ENCODE measurements at regions not wholly inside any gene's neighbourhood (a gene's known extent, or its start where the extent isn't known, plus 50 kb on each side); places are given as distances from the start of the nearest gene placed in this dataset.

DNA sequence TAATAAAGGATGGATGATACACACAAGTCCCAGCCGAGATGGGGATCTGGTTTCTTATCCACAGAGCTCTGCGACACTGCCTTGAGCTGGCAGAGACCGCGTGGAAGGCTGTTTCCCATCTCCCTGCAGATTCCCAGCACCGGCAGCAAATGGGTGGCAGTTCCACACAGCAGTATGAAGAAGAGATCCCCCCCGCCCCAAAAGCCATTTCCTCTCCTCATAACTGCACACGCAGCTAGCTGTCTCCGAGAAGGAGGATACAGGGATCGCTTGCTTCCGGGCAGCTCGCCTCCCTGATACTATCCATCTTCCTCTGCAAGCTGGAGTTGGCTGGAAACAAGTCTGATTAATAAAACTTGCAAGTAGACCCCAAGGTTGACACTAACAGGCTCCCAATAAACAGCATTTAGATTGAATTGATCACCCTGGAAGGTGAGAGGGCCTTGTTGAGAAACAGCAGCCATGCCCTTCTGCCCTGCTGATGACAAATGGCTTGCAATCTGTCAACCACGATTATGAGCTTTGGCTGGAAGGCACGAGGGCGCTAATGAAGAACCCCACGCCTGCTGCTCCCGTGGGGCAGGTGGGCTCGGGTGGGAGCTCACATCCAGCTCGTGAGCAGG is 642.3 kb downstream of the AJAP1 start:
- intact Hi-C loops (cut with DNase I) = no loop called here
- no peaks in the 10 kb centered on the region for H3K4me1 ChIP-seq
- TF ChIP-seq POLR2A (IDR thresholded peaks at IDR 0.05) = no peak
- TF ChIP-seq, protein P1, sequence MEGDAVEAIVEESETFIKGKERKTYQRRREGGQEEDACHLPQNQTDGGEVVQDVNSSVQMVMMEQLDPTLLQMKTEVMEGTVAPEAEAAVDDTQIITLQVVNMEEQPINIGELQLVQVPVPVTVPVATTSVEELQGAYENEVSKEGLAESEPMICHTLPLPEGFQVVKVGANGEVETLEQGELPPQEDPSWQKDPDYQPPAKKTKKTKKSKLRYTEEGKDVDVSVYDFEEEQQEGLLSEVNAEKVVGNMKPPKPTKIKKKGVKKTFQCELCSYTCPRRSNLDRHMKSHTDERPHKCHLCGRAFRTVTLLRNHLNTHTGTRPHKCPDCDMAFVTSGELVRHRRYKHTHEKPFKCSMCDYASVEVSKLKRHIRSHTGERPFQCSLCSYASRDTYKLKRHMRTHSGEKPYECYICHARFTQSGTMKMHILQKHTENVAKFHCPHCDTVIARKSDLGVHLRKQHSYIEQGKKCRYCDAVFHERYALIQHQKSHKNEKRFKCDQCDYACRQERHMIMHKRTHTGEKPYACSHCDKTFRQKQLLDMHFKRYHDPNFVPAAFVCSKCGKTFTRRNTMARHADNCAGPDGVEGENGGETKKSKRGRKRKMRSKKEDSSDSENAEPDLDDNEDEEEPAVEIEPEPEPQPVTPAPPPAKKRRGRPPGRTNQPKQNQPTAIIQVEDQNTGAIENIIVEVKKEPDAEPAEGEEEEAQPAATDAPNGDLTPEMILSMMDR (IDR thresholded peaks at IDR 0.05) = no peak
- H3K4me3 ChIP-seq = no peak overlapping the region
- no peak overlapping the region for H3K27ac ChIP-seq
- ATAC-seq (no peak), DNase-seq (no peak)
- H3K27me3 ChIP-seq = no peaks in the 10 kb centered on the region
- H3K9me3 ChIP-seq = no peaks in the 10 kb centered on the region
- WGBS (ENCODE audit: insufficient coverage, low coverage, low lambda C conversion rate, missing lambda C conversion rate) = 41% methylated on average over 9 of the region's 18 CpGs
- H3K36me3 ChIP-seq = no peaks in the 10 kb centered on the region

DNA sequence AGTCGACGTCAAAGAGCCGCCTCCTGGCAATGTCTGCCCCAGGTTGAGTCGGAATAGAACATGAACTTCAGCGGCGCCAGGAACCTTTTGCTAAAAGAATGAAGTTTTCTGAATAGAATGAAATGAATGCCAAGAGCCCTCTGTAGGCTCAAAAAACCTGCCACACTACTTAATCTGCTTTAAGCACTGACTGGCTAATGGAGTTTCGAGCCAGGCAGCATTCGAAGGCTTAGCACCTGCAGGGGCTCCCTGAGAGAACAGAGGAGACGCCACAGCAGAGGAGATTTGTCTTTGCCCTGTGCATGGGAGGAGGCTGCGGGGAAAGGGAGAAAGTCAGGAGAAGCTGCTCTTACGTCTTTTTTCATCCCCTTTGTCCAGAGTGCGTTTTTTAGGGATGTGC is 641.7 kb downstream of the AJAP1 start:
- no peaks in the 10 kb centered on the region for H3K27me3 ChIP-seq
- no peaks in the 10 kb centered on the region for H3K4me1 ChIP-seq
- 59% methylated on average over 9 of the region's 12 CpGs for WGBS (ENCODE audit: insufficient coverage, low coverage, low lambda C conversion rate, missing lambda C conversion rate)
- H3K36me3 ChIP-seq = no peaks in the 10 kb centered on the region
- H3K27ac ChIP-seq = no peak overlapping the region
- TF ChIP-seq POLR2A (IDR thresholded peaks at IDR 0.05) = no peak
- TF ChIP-seq, protein P1 (IDR thresholded peaks at IDR 0.05) = no peak
- no peak for DNase-seq
- ATAC-seq = no peak
- no peak overlapping the region for H3K4me3 ChIP-seq
- H3K9me3 ChIP-seq = no peaks in the 10 kb centered on the region
- intact Hi-C loops (cut with DNase I) = no loop called here

DNA sequence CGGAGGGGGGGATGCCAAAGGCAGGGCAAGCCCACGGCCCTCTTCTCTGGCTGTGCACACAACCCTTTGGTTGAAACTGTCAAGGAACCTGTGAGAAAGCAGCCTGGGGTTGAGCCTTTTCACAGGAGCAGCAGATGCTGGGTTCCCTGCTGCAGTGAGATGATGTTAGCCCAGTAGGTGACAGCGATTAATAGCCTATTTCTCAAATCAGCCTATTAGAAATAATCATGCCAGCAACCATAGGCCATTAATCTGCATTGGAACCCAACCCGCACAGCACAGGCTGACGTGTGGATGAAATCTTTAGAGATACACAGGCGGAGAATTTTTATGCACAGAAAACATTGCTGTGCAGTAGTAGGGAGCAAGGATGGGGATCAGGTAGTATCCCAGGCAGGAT is 637.5 kb downstream of the AJAP1 start:
- 47% methylated on average over 4 of the region's 6 CpGs for WGBS (ENCODE audit: insufficient coverage, low coverage, low lambda C conversion rate, missing lambda C conversion rate)
- ATAC-seq (no peak), DNase-seq (no peak)
- Histone ChIP-seq H3K27ac (no peak overlapping the region), H3K4me1 (no peaks in the 10 kb centered on the region), H3K27me3 (no peaks in the 10 kb centered on the region), H3K4me3 (no peak overlapping the region), H3K36me3 (no peaks in the 10 kb centered on the region), H3K9me3 (no peaks in the 10 kb centered on the region)
- TF ChIP-seq, protein P1 (IDR thresholded peaks at IDR 0.05) = no peak
- no peak for TF ChIP-seq POLR2A (IDR thresholded peaks at IDR 0.05)
- intact Hi-C loops (cut with DNase I) = no loop called here

DNA sequence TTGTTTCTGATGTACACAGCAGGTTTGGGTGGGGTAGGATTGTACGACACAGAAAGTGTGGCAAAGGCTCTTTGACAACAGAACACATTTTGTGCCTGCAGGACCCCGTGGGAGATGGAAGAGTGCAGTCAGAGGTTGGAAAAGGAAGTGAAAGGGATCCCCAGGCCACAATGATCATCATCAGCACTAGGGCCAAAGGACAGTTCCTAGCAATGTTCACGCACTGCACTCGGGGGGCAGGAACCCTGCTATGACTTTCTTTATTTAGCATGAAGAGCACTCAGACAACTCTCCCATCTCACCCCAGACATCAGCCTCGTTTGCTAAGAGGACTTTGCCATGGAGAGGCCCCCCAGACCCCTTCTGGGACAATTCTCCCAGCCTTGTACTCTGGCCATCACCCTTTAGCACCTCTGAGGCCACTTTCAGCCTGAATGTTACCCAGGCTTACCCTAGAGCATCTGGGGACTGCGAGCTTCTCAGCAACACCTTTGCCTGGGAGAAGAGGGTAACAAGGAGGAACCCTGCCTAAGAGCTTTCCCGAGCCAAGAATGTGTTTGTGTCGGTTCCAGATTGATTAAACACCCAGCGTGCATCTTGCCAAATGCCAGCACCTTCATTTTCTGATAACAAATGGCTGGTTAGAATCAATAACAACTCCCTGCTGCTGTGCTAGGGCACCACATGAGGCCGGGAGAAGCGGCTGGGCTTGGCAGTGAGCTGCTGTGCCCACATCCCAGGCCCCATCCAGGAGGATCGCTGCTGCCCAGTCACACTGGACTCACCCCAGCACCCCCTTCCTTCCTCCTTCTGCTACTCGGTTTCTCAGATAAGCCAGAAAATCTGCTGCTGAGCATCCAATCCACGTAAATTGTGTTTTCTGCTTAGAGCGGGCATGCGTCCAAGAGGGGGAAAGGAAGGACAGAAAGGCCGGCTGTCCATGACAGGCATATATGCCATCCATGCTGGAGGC is 633.1 kb downstream of the AJAP1 start:
- ATAC-seq (no peak), DNase-seq (no peak)
- no peak for TF ChIP-seq POLR2A (IDR thresholded peaks at IDR 0.05)
- TF ChIP-seq, protein P1 (IDR thresholded peaks at IDR 0.05) = no peak
- H3K27me3 ChIP-seq = no peaks in the 10 kb centered on the region
- 56% methylated on average over 13 of the region's 17 CpGs for WGBS (ENCODE audit: insufficient coverage, low coverage, low lambda C conversion rate, missing lambda C conversion rate)
- intact Hi-C loops (cut with DNase I) = no loop called here
- H3K36me3 ChIP-seq = no peaks in the 10 kb centered on the region
- H3K9me3 ChIP-seq = no peaks in the 10 kb centered on the region
- no peak overlapping the region for H3K4me3 ChIP-seq
- H3K4me1 ChIP-seq = no peaks in the 10 kb centered on the region
- no peak overlapping the region for H3K27ac ChIP-seq

Data from right lobe of liver (tissue), 6 donors.